A549 (cell line): ENCODE measurements at regions not wholly inside any gene's neighbourhood (a gene's known extent, or its start where the extent isn't known, plus 50 kb on each side); places are given as distances from the start of the nearest gene placed in this dataset.

Experiments used
- ATAC-seq, 2 experiments: fragments of 200-7000 bp in 1 of 2; fragments of >200 bp in 1 of 2; cut with Nextera tagmentation in 1 of 2; cut with Tn5 transposase in 1 of 2; 3 replicates each; pipeline versions ENCODE4 v1.8.0 to v1.9.1; 2018 to 2020; ENCODE audit warnings: mild to moderate bottlenecking in 1 of 2, moderate library complexity in 1 of 2
- CTCF ChIA-PET: fragments of 300-600 bp; sonication (Branson Sonifier 250); formaldehyde crosslinking; extraction: SDS; loops from one replicate; lab custom pipeline; 2021; ENCODE audit warnings: antibody characterized with exemption, inconsistent platforms; lab: Yijun Ruan, JAX
- POLR2A ChIA-PET: fragments of 350-600 bp; formaldehyde crosslinking; extraction: SDS; loops from one replicate; lab custom pipeline; 2021; ENCODE audit warnings: antibody characterized with exemption, inconsistent platforms; lab: Yijun Ruan, JAX
- DNase-seq, 2 experiments: peaks; one replicate each; pipeline versions ENCODE4 v3.0.0 to v3.0.0-alpha.2; 2011 to 2016; ENCODE audit warnings: low read depth in 1 of 2, low spot score in 1 of 2
- FAIRE-seq: peaks from 2 replicates; lab custom pipeline; 2011; peaks lifted over from hg19 to GRCh38; lab: Jason Lieb, UNC
- H3K27ac ChIP-seq, 2 experiments: fragments of >200 bp; sonication (Bioruptor Twin); formaldehyde crosslinking; 3 replicates each; pipeline ENCODE4 v1.5.1; 2016 to 2017
- H3K4me1 ChIP-seq: fragments of >200 bp; sonication (Bioruptor Twin); formaldehyde crosslinking; 3 replicates; pipeline ENCODE4 v1.6.1; 2016
- H3K4me2 ChIP-seq: fragments of >200 bp; sonication (Bioruptor Twin); formaldehyde crosslinking; 3 replicates; pipeline ENCODE4 v1.6.1; 2016
- H3K4me3 ChIP-seq: fragments of >200 bp; sonication (Bioruptor Twin); formaldehyde crosslinking; 3 replicates; pipeline ENCODE4 v1.5.1; 2016
- H3K9me3 ChIP-seq: fragments of >200 bp; sonication (Bioruptor Twin); formaldehyde crosslinking; 3 replicates; pipeline ENCODE4 v1.6.1; 2016
- CBX2 ChIP-seq: fragments of 200-600 bp; sonication (generic); IDR thresholded peaks from 2 replicates; pipeline ENCODE4 v1.6.1; 2016; ENCODE audit warnings: low read depth, mild to moderate bottlenecking, borderline replicate concordance
- CHD4 ChIP-seq: fragments of 200-600 bp; sonication (generic); IDR thresholded peaks from 2 replicates; pipeline ENCODE4 v1.6.1; 2016; ENCODE audit warnings: antibody characterized with exemption, mild to moderate bottlenecking, borderline replicate concordance
- EHF ChIP-seq: fragments of 250-450 bp; sonication (Bioruptor Pico); IDR thresholded peaks from 2 replicates; pipeline ENCODE4 v1.5.0; 2020; ENCODE audit warnings: mild to moderate bottlenecking
- FOSB ChIP-seq: fragments of 250-450 bp; sonication (Bioruptor Pico); IDR thresholded peaks from 2 replicates; pipeline ENCODE4 v1.5.0; 2020; ENCODE audit warnings: mild to moderate bottlenecking, moderate library complexity
- FOXS1 ChIP-seq: fragments of 250-450 bp; sonication (Bioruptor Pico); IDR thresholded peaks from 2 replicates; pipeline ENCODE4 v1.5.0; 2020; ENCODE audit warnings: mild to moderate bottlenecking, moderate library complexity
- HOXB13 ChIP-seq: fragments of 250-450 bp; sonication (Bioruptor Pico); IDR thresholded peaks from 2 replicates; pipeline ENCODE4 v1.5.0; 2020; ENCODE audit warnings: low read depth, mild to moderate bottlenecking, moderate library complexity
- MAZ ChIP-seq: fragments of 150-350 bp; IDR thresholded peaks from 2 replicates; pipeline ENCODE4 v1.6.1; 2014; ENCODE audit warnings: antibody characterized with exemption, low read depth, low read length, borderline replicate concordance
- NFE2L2 ChIP-seq: fragments of 150-350 bp; conservative IDR thresholded peaks from 2 replicates; pipeline ENCODE4 v1.6.1; 2014; ENCODE audit warnings: low read length
- NPAS2 ChIP-seq: fragments of 250-450 bp; sonication (Bioruptor Pico); IDR thresholded peaks from 2 replicates; pipeline ENCODE4 v1.8.0; 2022; ENCODE audit warnings: mild to moderate bottlenecking, moderate library complexity, borderline replicate concordance
- PBX3 ChIP-seq: IDR thresholded peaks from 2 replicates; pipeline ENCODE4 v1.6.1; 2012
- RCOR1 ChIP-seq: fragments of 150-350 bp; IDR thresholded peaks from 2 replicates; pipeline ENCODE4 v1.6.1; 2014; ENCODE audit warnings: antibody characterized with exemption, low read length, low read depth
- RFX5 ChIP-seq: fragments of 450-650 bp; IDR thresholded peaks from 2 replicates; pipeline ENCODE4 v1.7.1; 2014; ENCODE audit warnings: antibody characterized with exemption, mild to moderate bottlenecking, moderate library complexity
- SMC3 ChIP-seq: fragments of >200 bp; sonication (Bioruptor Twin); formaldehyde crosslinking; IDR thresholded peaks from 3 replicates; pipeline ENCODE4 v1.6.1; 2018; ENCODE audit warnings: inconsistent platforms
- SREBF2 ChIP-seq: fragments of 450-650 bp; IDR thresholded peaks from 2 replicates; pipeline ENCODE4 v1.6.1; 2014; ENCODE audit warnings: mild to moderate bottlenecking, moderate library complexity
- ZC3H11A ChIP-seq: fragments of 450-650 bp; IDR thresholded peaks from 2 replicates; pipeline ENCODE4 v1.6.1; 2014; ENCODE audit warnings: antibody characterized with exemption, mild to moderate bottlenecking
- ZNF302 ChIP-seq: fragments of 250-450 bp; sonication (Bioruptor Pico); IDR thresholded peaks from 2 replicates; pipeline ENCODE4 v1.9.0; 2021; ENCODE audit warnings: inconsistent platforms, mild to moderate bottlenecking, moderate library complexity
- WGBS: methylation state at CpG from one replicate; pipeline ENCODE4 v1.1.6; 2017; ENCODE audit errors: missing lambda C conversion rate; 5-methylcytosine and 5-hydroxymethylcytosine counted together
- TF ChIP-seq, protein P1 (sequence below): IDR thresholded peaks from 2 replicates; pipeline ENCODE4 v1.6.1; 2012
- TF ChIP-seq, protein P2 (sequence below): fragments of 250-450 bp; sonication (Bioruptor Pico); IDR thresholded peaks from 2 replicates; pipeline ENCODE4 v1.5.0; 2020; ENCODE audit warnings: low read depth, mild to moderate bottlenecking, moderate library complexity
- TF ChIP-seq, protein P3 (sequence below): fragments of 250-450 bp; sonication (Bioruptor Pico); IDR thresholded peaks from 2 replicates; pipeline ENCODE4 v1.5.0; 2021; ENCODE audit warnings: mild to moderate bottlenecking, moderate library complexity, borderline replicate concordance

DNA sequence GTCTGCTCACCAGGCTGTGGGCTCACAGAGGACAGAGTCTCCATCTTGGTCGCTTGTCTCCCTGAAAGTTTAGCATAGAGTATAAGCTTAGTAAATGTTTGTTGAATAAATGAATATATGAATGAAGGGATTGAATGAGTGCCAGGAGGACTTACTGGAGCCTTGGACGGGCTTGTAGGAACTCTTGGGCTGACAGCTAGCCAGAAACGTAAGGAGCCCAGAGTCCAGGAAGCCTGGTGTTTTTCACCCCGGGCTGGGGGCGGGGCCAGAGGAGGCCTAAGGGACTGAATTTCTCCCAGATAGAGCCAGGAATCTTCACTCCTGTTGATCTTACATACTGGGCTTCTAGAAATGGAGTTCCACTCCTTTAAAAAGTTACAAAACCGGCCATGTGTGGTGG, 68.5 kb upstream of the SRSF6 start:
- no peak for TF ChIP-seq ZNF302 (CRISPR knock-in tag)
- no peak for TF ChIP-seq RFX5
- no peak for TF ChIP-seq EHF (CRISPR knock-in tag)
- no peak for TF ChIP-seq ZC3H11A
- no peak for TF ChIP-seq FOXS1 (CRISPR knock-in tag)
- TF ChIP-seq CBX2: no peak
- TF ChIP-seq HOXB13 (CRISPR knock-in tag): no peak
- no peak for TF ChIP-seq NPAS2 (CRISPR knock-in tag)
- no peak for TF ChIP-seq FOSB (CRISPR knock-in tag)
- TF ChIP-seq, protein P1, sequence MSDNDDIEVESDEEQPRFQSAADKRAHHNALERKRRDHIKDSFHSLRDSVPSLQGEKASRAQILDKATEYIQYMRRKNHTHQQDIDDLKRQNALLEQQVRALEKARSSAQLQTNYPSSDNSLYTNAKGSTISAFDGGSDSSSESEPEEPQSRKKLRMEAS: no peak
- no peak for TF ChIP-seq RCOR1
- ATAC-seq (no peak), FAIRE-seq (no peak), DNase-seq (no peak)
- CTCF ChIA-PET: interaction anchor here (1.1 to 1.2 kb wide), 2 partner anchors 12 to 32 kb away, joined by 3 read pairs; no protein-coding TSS in a partner anchor
- WGBS: 31% methylated on average over 6 of the region's 6 CpGs
- POLR2A ChIA-PET: no interaction called here
- Histone ChIP-seq H3K4me1 (0 out of 3 replicates have a peak, but pooled peaks cover 3% of the 10 kb centered on the region), H3K27ac (no peak overlapping the region), H3K4me2 (no peak overlapping the region), H3K9me3 (no peaks in the 10 kb centered on the region), H3K4me3 (no peak overlapping the region)

GRCh38 chr20:43388268-43389002, 69.3 kb upstream of the SRSF6 start:
- no peak for DNase-seq
- H3K9me3 ChIP-seq: no peaks in the 10 kb centered on the region
- CTCF ChIA-PET: interaction anchor here (0.8 to 1.1 kb wide), 2 partner anchors 10 to 31 kb away, joined by 3 read pairs; no protein-coding TSS in a partner anchor

More at GRCh38 chr20:43388268-43389002, 69.3 kb upstream of the SRSF6 start:
- Histone ChIP-seq H3K4me3 (no peak overlapping the region), H3K27ac (no peak overlapping the region), H3K4me2 (no peak overlapping the region), H3K4me1 (0 out of 3 replicates have a peak, but pooled peaks cover 3% of the 10 kb centered on the region)
- POLR2A ChIA-PET: interaction anchor here (0.7 kb wide), 1 partner anchor 69 kb away, joined by 3 read pairs; no protein-coding TSS in a partner anchor
- ATAC-seq (no peak), FAIRE-seq (no peak)
- TF ChIP-seq, protein P2, sequence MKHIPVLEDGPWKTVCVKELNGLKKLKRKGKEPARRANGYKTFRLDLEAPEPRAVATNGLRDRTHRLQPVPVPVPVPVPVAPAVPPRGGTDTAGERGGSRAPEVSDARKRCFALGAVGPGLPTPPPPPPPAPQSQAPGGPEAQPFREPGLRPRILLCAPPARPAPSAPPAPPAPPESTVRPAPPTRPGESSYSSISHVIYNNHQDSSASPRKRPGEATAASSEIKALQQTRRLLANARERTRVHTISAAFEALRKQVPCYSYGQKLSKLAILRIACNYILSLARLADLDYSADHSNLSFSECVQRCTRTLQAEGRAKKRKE (CRISPR knock-in tag): no peak
- TF ChIP-seq MAZ: no peak
- no peak for TF ChIP-seq PBX3
- TF ChIP-seq, protein P3, sequence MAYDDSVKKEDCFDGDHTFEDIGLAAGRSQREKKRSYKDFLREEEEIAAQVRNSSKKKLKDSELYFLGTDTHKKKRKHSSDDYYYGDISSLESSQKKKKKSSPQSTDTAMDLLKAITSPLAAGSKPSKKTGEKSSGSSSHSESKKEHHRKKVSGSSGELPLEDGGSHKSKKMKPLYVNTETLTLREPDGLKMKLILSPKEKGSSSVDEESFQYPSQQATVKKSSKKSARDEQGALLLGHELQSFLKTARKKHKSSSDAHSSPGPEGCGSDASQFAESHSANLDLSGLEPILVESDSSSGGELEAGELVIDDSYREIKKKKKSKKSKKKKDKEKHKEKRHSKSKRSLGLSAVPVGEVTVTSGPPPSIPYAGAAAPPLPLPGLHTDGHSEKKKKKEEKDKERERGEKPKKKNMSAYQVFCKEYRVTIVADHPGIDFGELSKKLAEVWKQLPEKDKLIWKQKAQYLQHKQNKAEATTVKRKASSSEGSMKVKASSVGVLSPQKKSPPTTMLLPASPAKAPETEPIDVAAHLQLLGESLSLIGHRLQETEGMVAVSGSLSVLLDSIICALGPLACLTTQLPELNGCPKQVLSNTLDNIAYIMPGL: no peak
- no peak for TF ChIP-seq SREBF2
- TF ChIP-seq NFE2L2: no peak
- TF ChIP-seq SMC3: no peak
- TF ChIP-seq RCOR1: no peak
- TF ChIP-seq CHD4: no peak
- 55% methylated on average over 14 of the region's 14 CpGs for WGBS
